ENCODE measurements at regions not wholly inside any gene's neighbourhood (a gene's known extent, or its start where the extent isn't known, plus 50 kb on each side); places are given as distances from the start of the nearest gene placed in this dataset.

- DNase-seq (ENCODE audit: extremely low spot score): no peak
- no peaks in the 10 kb centered on the region for H3K9me3 ChIP-seq
- TF ChIP-seq POLR2A (IDR thresholded peaks at IDR 0.05; ENCODE audit: low read depth): no peak
- no peak for TF ChIP-seq CTCF (IDR thresholded peaks at IDR 0.05)
- H3K4me1 ChIP-seq: no peaks in the 10 kb centered on the region
- no peaks in the 10 kb centered on the region for H3K36me3 ChIP-seq
- 84% methylated on average over 8 of the region's 9 CpGs for WGBS
- H3K27me3 ChIP-seq: peaks cover 0 to 4% (median 0%) of the 10 kb centered on the region in 4 donors
- intact Hi-C loops (cut with DNase I): no loop called here
- H3K4me3 ChIP-seq: no peak overlapping the region
- H3K27ac ChIP-seq (replicated peaks in 1 of 4): no peak overlapping the region
Observed at GRCh38 chr9:95588724-95589588, 72.2 kb upstream of the PTCH1 start.

- TF ChIP-seq CTCF (IDR thresholded peaks at IDR 0.05) (no peak), POLR2A (IDR thresholded peaks at IDR 0.05; ENCODE audit: low read depth) (no peak), POLR2AphosphoS5 (IDR thresholded peaks at IDR 0.05) (no peak), EP300 (IDR thresholded peaks at IDR 0.05) (no peak)
- intact Hi-C loops (cut with DNase I): no loop called here
- Histone ChIP-seq H3K9me3 (no peaks in the 10 kb centered on the region), H3K4me1 (no peaks in the 10 kb centered on the region), H3K4me3 (no peak overlapping the region), H3K36me3 (no peaks in the 10 kb centered on the region), H3K27me3 (peaks cover 0 to 4% (median 0%) of the 10 kb centered on the region in 4 donors), H3K27ac (replicated peaks in 1 of 4) (no peak overlapping the region)
- no peak for DNase-seq (ENCODE audit: extremely low spot score)
- WGBS: 86% methylated on average over 10 of the region's 10 CpGs
Observed at GRCh38 chr9:95587021-95587964, 70.5 kb upstream of the PTCH1 start.

GRCh38 chr9:95586326-95586725 is 69.6 kb upstream of the PTCH1 start:
- no peaks in the 10 kb centered on the region for H3K4me1 ChIP-seq
- 100% methylated on average over 1 of the region's 8 CpGs for WGBS
- intact Hi-C loops (cut with DNase I): no loop called here
- H3K27me3 ChIP-seq: peaks cover 0 to 4% (median 0%) of the 10 kb centered on the region in 4 donors
- no peak overlapping the region for H3K4me3 ChIP-seq
- no peak for TF ChIP-seq POLR2A (IDR thresholded peaks at IDR 0.05; ENCODE audit: low read depth)
- TF ChIP-seq EP300 (IDR thresholded peaks at IDR 0.05): no peak
- TF ChIP-seq CTCF (IDR thresholded peaks at IDR 0.05): no peak
- TF ChIP-seq POLR2AphosphoS5 (IDR thresholded peaks at IDR 0.05): no peak
- H3K9me3 ChIP-seq: no peaks in the 10 kb centered on the region
- no peak for DNase-seq (ENCODE audit: extremely low spot score)
- H3K27ac ChIP-seq (replicated peaks in 1 of 4): no peak overlapping the region
- no peaks in the 10 kb centered on the region for H3K36me3 ChIP-seq

- no peak for TF ChIP-seq POLR2A (IDR thresholded peaks at IDR 0.05; ENCODE audit: low read depth)
- no peak for TF ChIP-seq EP300 (IDR thresholded peaks at IDR 0.05)
- TF ChIP-seq POLR2AphosphoS5 (IDR thresholded peaks at IDR 0.05): no peak
- TF ChIP-seq CTCF (IDR thresholded peaks at IDR 0.05): no peak
- no peak for DNase-seq (ENCODE audit: extremely low spot score)
- H3K36me3 ChIP-seq: no peaks in the 10 kb centered on the region
- H3K9me3 ChIP-seq: no peaks in the 10 kb centered on the region
- 89% methylated on average over 11 of the region's 11 CpGs for WGBS
- peaks cover 0 to 4% (median 0%) of the 10 kb centered on the region in 4 donors for H3K27me3 ChIP-seq
- intact Hi-C loops (cut with DNase I): no loop called here
- no peak overlapping the region for H3K27ac ChIP-seq (replicated peaks in 1 of 4)
- H3K4me1 ChIP-seq: no peaks in the 10 kb centered on the region
- no peak overlapping the region for H3K4me3 ChIP-seq
Observed at GRCh38 chr9:95585824-95586223, 69.1 kb upstream of the PTCH1 start.
